SW 1271 (cell line): ENCODE measurements at regions not wholly inside any gene's neighbourhood (a gene's known extent, or its start where the extent isn't known, plus 50 kb on each side); places are given as distances from the start of the nearest gene placed in this dataset.

Experiments used
- DNase-seq, 2 experiments: peaks; one replicate each; lab custom pipeline; 2025; lab: John Stamatoyannopoulos, UW

DNA sequence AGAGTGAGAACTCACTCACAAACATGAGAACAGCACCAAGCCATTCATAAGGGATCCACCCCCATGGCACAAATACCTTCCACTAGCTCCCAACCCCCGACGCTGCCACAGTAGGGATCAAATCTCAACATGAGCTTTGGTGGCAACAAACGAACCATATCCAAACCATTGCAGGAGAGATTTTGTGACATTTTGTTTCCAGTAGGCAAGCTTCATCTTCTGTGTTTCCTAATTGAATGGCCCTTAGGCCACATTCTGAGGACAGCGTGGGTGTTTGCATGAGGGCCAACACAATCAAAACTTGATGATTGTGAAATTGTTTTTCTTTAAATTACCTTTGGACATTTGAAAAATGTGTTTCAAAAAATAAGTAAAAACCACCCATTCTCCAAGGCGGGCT, 102.6 kb upstream of the LNX1 start:
- DNase-seq, result no peak

DNA sequence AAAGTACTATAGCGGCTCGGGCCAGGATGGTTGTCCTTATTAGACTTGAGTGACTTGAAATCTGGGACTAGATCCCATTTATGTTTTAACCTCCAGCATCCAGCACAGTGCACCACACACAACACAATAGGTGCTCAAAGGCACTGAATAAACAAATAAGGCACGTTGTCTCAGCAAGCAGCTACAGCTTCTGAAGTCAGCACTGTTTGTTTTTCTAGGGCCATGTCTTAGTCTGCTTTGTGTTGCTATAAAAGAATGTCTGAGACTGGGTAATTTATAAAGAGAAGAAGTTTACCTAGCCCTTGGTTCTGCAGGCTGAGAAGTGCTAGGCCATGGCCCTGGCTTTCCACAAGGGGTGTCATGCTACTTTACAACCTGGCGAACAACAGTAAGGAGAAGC, 102.1 kb upstream of the LNX1 start:
- DNase-seq, result no peak

DNA sequence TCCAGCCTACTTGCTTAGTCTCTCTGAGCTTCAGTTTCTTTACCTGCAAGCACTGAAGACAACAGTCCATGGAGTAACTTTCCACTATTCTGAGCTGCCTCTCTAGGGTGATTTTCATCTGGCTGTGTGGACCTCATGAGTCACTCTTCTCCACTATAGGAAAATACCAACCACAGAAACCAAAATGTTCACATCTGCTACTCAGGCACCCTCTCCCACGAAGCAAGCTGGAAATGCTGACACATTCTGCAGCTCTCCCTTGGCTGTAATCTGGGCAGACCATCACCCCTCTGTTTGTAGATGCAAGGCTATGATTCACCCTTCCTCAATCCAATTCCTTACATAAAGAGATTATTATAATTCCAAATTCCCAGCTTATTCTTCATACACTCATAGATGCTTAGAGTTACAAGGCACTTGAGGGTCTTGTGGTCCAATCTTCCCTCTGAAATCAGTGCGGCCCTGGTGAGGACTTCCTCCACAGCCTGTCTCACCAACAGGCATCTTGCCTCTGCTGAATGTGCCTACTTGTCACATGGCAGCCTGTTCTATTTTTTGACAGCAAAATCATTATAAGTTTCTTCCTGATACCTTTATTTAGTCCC, 97.0 kb upstream of the LNX1 start:
- peak in 1 of 2 experiments; percentile 3 for DNase-seq

DNA sequence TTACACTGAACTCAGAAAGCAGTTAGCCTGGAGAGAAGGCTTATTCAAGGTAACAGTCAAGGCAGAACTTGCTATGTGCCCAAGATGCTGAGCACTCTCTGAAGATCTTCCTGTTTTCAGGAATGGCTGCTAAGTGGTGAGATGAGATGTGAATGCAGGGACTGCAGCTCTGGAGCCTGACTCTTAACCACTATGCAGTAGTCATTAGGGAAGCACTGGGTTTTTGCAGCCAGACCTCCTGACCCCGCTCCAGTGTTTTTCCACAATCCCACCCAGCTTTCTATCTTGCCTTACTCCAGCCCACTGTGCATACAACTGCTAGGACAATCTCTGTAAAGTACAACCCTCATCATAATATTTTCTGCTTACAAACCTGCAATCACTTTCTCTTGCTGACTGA, 95.2 kb upstream of the LNX1 start:
- DNase-seq, result no peak

DNA sequence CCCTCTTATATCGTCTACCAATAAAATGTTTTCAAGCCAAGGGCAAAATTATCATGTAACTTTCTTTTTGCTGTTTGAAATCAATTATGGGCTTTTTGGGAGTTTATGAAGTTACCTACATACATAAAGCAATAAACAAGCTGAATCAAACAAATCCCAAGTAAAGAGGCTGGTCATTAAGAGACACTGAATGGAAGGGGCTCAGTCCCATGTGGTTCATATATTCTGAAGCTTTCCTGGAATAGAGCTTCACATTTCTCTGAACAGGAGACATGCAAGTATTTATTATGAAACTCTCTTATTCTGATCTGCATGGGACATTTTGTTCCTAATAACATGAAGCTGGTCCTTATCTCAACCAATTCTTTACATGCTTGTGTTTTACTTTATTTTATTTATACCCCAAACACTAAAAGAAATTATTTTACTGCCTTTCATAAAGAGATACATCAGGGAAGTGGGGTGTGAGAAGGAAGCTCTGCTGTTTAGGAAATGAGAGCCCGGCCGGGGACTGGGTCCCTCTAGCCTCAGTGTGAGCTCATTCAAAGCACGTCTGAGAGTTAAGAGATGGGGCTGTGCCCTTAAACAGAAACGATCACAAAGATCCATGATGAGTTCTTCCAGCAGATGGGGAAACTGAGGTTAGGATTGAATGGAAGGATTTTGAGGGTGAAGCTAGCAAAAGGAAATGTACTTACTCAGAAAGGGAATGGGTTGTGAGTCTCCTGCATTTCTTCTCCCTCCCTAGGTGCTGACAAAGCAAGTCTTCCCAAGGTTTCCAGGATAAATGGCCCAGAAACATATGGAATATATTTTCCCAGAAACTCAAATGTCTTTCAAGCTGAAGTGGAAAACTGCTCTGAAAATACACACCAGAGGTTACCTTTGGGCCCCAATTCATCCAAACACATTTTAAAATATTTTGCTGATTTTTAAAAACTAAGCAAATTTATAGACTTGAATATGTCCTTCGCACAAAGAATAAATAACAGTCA, 93.1 kb upstream of the LNX1 start:
- no peak for DNase-seq

DNA sequence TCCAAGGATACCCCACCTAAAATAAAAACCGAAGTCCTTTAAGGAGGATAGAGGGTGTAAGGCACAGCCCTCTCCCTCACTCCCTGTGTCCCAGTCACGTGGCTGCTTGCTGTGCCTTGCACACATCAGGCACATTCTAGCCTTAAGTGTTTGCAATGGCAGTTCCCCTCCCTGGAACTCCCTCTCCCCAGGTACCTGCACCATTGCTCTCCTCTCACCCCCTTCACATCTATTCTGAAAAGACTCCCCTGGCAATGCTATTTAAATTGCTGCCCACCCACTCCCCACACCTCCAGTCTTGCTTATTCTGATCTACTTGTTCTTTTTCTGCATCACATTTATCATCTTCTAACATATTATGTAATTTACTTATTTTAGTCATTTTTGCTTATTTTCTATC, 91.6 kb upstream of the LNX1 start:
- DNase-seq, result no peak

DNA sequence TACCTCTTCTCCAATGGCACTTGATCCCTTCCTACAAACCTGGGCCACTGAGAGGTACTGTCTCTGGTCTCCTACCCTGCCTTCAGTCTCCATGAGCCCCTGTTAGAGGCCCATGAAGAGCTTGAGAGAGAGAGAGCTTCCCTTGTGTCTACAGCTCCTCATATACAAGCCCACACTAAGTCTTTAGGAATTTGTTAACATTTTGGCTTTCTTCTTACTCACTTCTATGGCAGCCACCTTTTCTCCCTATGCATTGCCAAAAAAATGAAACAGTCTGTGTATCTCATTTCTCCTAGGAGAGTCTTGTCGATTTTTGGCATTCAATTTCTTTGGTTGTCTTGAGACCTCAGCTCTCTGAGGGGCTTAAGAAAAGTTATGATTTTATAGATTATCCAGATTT, 90.9 kb upstream of the LNX1 start:
- DNase-seq, result no peak

DNA sequence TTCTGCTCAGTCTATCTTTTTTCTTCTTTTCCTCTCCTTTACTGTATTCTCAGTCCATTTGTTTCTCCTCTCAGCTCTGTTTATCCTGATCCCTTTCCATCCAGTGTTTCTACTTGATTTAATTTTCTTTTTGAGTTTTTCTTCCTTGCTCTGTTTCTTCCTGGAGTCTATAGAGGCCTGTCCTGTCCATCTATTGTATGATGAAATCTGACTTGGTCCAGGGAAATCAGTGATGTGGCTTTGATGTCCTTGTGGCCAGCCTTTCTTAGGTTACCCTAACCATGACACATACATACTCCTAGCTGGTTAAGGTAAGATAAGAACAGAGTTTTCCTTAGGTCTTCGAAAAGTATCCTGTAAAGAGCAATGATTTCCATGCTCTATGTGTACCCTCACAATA, 89.3 kb upstream of the LNX1 start:
- no peak for DNase-seq

DNA sequence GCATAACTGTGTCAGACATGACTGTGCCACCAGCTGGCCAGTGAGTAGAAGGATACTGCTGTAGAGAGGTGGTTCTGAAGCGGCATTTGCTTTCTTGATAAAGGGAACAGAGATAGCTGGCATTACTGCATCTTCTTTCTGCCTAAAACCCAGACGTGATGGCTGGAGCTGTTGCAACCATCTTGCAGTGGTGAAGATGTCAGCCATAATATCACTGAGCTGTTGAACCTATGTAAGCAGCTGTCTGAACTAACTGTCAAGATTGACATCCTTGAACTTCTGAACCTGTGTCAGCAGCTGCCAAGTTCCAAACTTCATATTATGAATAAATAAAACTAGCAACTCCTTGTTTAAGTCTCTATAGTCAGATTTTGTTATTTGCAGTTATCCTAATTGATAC, 88.9 kb upstream of the LNX1 start:
- DNase-seq, result no peak

DNA sequence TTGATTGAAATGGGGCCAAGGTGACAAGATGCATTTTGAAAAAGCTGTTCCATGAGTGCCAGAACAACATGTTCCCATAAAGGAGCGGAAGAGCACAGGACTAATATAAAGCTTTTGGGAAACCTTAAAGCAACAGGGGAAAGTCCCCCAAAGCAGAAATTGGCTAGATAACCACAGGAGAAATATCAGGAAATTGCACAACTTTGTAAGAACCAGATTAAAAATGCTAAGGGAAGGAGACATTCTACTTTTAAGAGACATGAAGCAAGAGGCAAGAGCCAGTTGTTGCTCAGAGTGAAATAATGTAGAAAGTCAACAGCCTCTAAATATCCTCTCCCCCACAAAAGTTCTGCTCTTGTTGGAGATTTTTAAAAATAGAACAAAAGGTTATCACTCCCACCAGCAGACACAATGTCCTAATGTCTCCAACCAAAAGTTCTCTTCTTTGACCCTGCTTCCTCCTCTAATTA, 85.2 kb upstream of the LNX1 start:
- no peak for DNase-seq

DNA sequence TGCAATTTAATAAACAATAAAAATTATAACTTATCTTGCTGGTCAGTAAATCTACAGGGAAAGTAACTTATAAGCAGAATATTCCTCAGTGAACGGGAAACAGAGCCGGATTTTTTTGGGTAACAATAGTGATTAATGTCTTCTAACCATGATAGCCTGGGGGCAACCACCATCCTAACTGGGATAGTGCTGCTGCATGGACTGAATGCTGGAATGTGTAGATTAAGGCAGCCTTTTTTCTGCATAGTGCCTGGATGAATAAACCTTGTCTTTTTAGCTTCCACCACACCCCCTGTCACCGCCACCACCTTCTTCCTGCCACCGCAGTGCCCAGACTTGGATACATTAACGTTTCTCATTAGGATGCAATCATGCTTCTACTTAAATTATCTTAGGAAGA, 83.6 kb upstream of the LNX1 start:
- DNase-seq, result no peak

DNA sequence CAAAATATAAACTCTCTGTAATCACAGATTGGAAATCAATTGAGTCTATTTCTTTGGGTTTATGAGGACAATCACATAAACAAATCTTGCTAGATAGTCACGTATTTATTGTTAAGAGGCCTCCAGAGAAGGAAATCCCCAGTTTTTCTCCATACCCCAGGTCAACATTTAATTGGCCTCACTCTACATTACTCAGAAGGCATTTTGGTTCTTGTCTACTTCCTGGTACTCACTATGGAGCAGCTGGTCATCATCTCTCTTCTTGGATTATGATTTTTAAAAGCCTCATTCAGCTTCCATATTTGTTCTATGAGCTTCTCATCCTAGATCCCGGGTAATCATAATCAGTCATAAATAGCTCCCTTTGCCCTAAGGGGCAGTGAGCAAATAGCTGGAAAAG, 81.6 kb upstream of the LNX1 start:
- no peak for DNase-seq

DNA sequence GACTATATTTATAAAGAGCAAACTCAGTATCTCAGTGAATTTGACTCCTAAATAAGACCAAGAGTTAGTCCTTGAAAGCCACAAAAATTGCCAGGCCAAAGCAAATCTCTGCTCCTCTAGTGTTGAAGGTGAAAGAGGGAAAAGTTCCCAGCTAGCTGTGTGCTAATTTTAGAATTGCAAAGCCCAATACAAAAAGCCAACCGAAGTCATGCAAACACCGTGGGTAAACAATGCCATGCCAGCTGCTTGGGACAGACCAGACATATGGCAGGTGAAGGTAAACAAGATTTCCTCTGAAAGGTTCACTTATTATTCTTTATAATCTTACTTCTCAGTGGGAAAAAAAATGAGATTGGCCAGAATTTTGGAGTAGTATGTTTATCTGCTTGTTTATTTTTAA, 80.5 kb upstream of the LNX1 start:
- DNase-seq, result no peak

DNA sequence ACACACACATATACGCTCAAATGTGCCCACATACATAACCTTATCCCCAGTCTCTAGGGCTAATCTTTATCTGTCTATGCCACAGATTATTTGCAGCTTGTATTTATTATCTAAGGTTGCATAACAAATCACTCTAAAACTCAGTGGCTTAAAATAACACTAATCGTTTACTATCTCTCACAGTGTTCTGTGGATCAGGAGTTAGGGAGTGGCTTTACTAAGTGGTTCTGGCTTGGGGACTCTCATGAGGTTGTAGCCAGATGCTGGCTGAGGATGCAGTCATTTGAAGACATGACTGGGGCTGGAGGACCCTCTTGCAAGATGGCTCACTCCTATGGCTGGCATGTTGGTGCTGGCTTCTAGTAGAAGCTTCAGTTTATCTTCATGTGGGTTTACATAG, 68.5 kb upstream of the LNX1 start:
- no peak for DNase-seq

DNA sequence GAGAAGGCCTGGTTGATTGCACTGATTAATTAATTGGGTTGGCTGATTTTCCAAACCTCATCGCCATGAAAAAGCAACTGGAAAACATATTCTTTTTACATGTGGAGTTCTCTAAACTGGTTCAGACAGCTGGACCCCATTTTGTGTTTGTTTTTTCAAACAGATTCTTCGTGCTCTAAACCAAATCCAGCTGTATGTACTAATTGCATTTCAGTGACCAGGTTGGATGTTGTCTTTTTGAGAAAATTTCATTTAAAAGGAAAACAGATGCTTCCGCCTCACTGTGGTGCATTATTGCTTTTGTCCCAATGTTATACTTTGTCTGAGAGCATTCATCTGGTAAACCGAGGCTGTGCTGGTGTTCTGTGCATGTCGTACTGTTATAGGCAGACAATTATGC, 67.8 kb upstream of the LNX1 start:
- no peak for DNase-seq

DNA sequence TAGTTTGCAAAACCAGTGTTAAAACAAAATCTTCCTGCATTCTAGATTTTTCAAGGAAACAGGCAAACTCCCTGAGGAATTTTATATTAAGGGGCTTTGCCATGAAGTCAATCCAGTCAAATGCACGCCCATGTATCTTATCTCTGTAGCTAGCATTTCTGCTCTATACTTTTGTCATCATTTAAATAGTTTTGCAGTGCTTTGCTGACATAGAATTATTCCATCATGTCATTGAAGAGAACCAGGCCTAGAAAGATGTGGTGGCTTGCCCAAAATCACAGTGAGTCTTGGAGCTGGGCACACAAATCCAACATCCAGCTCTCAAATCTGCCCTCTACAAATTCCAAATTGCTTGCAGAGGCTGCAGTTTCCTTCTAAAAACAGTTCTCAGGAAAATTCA, 66.7 kb upstream of the LNX1 start:
- DNase-seq, result no peak

DNA sequence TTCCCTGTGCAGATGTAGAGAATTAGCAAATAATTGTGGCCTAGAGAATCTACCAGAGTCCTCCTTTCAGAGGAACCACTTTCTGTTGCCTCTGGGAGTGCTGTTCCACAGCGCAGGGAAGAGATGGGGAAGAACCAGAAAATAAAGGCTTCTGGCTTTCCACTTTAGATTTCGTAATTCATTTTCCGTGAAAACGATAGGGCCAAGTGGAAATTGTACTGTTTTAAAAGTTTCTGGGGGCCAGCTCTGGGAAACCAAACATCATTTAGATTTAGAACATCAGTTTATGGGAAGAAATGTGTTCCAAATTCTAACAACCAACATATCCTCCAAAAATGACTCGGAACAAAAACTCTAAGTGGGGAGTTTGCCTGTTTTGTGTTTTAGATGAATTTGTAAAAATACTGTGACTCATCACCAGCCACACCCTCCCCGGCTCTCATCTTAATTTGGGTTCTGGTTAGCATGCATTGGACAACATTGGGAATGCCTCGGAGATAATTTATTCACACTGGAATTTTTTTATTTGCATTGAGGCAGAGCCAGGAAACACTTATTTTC, 65.2 kb upstream of the LNX1 start:
- no peak for DNase-seq

DNA sequence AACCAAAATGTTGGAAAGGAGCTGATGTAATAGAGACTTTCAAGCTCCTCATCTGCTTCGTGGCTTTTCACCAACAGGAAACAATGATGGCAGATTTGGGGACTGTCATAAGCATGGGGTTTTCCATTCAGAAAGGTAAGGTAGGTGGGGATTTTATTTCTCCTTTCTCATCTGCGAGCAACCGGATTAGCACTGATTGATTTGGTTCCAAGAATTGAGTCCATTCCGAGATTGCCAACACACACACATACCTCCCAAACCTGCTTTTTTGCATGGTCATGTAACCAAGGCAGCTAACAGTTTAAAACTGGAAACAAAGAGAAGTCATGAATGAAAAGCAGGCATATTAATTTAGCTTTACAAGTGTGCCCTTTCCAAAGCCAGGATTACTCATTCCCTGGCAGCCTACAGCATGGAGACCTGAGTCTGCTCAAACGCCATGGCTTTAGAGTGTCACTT, 63.0 kb upstream of the LNX1 start:
- no peak for DNase-seq

DNA sequence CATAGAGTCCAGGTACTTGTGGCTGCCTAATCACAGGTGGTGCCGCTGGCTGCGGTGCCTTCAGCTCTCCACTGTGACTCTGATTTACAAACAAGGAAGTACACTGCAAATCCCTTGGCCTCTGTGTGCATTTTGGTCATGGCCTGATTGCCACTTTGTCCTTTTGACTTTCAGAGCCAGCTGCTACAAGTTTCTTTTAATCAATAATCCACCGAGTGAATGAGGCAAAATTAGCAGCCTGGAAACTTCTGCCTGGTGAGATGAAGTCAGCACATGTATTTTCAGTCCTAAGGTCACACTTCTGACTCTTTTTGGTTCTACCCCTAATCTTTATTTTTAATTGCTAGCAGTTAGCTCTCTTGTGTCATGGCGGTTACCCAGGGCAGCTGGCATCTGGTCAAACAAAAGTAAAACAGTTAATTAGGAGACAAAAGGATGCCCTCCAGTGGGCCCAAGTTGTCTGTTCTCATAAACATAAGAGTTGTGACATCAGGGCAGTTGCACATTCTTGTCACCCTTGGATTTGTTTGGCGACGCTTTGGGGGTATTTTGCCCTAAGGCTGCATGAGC, 62.3 kb upstream of the LNX1 start:
- no peak for DNase-seq

DNA sequence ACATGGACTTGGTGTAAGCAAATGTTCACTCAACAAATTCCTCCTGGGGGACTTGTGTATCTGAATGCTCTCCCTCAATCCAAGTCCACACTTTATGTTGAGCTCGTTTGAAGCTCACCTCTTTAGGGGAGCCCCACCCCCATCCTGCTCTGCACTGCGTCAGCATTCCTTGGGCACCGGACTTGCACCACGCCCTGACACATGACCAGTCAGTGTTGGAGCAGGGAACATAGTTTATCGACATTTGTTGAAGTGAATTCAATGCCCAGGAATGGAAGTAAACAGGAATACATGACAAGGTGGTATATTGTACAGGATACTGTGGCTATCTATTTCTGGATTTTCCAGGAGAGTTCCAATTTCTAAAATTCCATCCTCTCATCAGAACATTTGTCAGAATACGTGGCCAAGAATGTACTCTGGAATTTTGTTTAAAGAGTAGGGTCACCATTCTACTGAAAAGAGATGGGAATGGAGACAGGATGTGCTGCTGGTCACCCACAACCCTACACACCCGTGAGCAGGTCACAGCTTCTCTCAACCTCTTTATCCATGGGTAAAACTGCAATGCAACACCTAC, 60.0 kb upstream of the LNX1 start:
- DNase-seq, result no peak

DNA sequence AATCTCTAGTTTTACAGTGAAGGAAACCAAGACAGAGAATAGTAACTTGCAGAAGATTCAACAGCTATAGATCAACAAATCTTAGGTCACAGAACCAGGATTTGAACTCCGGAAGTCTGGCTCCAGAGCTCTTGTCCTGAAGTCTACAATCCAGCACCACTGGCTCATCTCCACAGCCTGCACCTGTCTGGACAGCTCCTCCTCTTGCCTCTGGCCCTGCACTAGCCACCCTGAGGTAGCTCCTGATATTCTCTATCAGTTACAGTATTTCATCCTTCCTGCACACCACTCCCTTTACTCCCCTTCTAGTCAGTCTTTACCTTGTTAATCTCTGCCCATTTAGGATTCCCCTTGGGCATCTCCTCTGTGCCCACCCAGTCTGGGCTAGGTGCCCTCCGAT, 58.1 kb upstream of the LNX1 start:
- no peak for DNase-seq

DNA sequence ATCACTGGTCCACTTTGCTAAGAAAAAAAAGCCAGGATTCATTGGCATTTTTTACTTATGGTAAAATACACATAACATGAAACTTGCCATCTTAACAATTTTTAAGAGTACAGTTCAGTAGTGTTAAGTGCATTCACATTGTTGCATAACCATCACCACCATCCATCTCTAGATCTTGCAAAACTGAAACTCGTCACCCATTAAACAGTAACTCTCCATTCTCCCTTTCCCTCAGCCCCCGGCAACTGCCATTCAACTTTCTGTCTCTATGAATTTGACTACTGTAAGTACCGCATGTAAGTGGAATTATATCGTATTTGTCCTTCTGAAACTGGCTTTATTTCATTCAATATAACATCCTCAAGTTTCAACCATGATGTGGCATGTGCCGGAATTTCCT, 56.3 kb upstream of the LNX1 start:
- no peak for DNase-seq
